ENCODE measurements at regions not wholly inside any gene's neighbourhood (a gene's known extent, or its start where the extent isn't known, plus 50 kb on each side); places are given as distances from the start of the nearest gene placed in this dataset.
"Not testable (repeated sequence)": the region's sequence is repeated elsewhere in the genome, so short reads cannot be mapped to it uniquely, and the experiment has no call there.

- DNase-seq = no peak
These were observed 897.2 kb downstream of the DIAPH3 start for GRCh38 chr13:59266478-59267063.

- no peak for DNase-seq
These were observed 894.3 kb downstream of the DIAPH3 start for GRCh38 chr13:59269476-59269875.

- no peak for DNase-seq
These were observed 893.4 kb downstream of the DIAPH3 start for GRCh38 chr13:59270327-59270726.

- no peak for DNase-seq
These were observed 888.6 kb downstream of the DIAPH3 start for GRCh38 chr13:59274958-59275727.

- DNase-seq = no peak
These were observed 887.3 kb downstream of the DIAPH3 start for GRCh38 chr13:59276436-59276835.

DNA sequence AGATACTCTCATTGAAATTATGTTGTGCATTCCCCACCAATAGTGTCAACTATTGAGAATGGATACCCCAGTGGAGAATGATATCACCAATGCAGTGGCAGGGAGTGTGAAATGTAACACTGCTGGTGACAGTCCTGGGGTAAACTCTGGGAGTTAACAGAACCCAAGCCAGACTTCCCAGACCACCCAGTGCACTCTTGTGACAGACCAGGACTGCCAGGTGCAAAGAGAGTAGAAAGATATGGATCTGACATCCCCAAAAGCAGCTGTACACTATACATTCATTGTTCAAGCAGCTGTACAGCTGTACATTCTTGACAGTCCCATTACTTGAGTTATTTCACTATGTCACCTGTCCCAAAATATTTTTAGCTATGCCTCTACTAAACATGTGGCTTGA, 886.6 kb downstream of the DIAPH3 start:
- DNase-seq = no peak

DNA sequence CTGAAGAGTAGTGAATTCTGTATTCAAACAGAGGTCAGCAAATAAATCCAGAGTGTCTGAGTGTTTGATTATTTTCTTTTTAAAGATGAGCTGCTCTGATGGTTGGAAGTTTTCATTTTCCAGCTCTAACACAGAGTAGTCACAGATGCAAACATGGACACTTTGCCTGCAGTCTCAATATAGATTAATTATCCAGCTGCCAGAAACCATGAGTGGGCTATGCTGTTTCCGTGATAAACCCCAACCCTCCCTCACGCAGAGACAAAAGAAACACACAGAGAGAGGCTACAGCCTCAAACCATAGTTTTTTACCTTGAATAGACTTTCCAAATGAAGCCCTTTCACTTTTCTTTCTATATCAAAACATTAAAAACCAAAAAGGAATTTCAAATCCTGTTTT, 884.7 kb downstream of the DIAPH3 start:
- no peak for DNase-seq

GRCh38 chr13:59279576-59279975, 884.2 kb downstream of the DIAPH3 start:
- DNase-seq = no peak

- DNase-seq = no peak
These were observed 883.4 kb downstream of the DIAPH3 start for GRCh38 chr13:59280297-59280696.

DNA sequence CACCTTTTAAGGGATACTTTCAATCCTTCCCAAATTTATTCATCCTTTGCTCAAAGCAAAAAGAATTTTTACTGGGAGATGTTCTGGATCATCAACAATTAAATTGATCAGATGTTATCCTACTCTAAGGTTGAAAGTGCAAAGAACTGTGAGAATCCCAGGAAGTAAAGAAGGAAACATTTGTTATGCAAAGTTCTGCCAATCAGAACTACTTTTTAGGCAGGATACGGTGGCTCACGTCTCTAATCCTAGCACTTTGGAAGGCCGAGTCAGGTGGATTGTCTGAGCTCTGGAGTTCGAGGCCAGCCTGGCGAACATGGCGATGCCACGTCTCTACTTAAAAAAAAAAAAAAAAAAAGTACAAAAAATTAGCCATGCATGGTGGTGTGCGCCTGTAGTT, 882.3 kb downstream of the DIAPH3 start:
- no peak for DNase-seq

DNA sequence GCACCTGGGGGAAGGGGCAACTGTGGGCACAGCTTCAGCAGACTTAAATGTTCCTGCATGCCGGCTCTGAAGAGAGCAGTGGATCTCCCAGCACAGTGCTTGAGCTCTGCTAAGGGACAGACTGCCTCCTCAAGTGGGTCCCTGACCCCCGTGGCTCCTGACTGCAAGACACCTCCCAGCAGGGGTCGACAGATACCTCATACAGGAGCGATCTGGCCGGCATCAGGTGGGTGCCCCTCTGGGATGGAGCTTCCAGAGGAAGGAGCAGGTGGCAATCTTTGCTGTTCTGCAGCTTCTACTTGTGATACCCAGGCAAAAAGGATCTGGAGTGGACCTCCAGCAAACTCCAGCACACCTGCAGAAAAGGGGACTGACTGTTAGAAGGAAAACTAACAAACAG, 871.5 kb downstream of the DIAPH3 start:
- not testable (repeated sequence) for DNase-seq

- no peak for DNase-seq
These were observed 864.1 kb downstream of the DIAPH3 start for GRCh38 chr13:59299584-59299983.

GRCh38 chr13:59300355-59301173, 863.2 kb downstream of the DIAPH3 start:
- no peak for DNase-seq

DNA sequence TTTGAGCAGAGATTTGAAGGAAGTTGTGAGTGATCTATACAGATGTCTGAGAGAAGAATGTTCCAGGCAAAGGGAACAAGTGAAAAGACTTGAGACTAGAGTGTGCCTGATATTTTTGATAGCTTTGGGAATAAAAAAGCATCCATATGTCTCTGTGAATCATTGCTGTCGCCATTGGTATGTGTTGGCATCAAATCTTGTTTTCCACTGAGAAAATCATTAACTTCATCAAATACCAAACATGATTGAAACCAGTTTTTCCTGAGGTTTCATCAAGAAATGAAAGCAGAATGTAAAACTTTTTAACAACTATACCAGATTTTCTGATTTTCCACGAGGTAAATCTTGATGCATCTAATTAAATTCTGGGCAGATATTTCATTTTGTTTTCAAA, 862.6 kb downstream of the DIAPH3 start:
- DNase-seq = no peak

DNA sequence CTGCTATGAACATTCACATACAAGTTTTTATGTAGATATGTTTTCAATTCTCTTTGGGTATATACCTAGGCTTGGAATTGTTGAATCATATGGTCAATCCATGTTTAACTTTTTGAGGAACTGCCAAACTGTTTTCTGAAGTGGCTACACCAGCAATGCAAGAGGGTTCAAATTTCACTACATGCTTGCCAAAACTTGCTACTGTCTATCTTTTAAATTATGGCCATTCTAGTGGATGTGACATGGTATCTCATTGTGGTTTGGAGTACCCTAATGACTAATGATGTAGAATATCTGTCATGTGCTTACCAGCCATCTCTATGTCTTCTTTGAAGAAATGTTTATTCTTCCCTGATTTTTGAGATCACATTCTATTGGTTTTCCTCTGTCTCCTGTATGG, 860.3 kb downstream of the DIAPH3 start:
- DNase-seq = no peak

DNA sequence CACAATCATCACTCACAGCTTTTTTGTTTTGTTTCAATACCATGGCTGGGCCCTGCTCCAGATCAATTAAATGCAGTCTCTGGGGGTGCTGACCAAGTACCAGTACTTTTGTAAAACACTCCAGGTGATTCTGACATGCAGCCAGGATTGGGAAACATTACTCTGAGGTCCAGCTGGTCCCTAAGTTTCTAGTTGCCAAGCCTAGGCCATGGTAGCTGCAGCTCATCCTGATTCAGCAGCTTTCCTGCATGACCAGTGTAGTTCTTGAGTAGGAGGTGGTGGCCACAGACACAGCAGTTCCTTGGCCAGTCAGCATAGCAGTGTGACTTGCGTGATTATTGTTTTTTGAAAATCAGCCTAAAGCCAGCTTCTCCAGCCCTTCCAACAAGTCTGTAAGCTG, 859.1 kb downstream of the DIAPH3 start:
- no peak for DNase-seq

GRCh38 chr13:59305896-59306295, 857.8 kb downstream of the DIAPH3 start:
- no peak for DNase-seq

DNA sequence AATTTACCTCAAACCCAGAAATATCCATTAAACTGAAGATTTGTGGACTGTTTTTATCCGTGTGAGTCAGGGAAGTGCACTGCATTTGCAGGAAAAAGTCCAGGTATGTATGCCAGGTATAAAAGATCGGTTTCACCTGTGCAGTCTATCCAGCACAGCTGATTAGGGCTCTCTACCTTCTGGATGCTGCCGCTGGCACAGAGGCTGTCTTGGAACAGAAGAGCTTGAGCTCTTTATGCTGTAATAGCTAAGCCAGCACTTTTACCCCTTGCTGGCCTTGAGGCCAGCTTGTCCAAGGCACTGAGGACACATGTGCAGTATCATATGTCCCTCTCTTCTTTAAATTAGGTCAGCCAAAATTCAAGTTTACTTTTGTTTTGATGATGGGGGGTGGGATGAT, 851.0 kb downstream of the DIAPH3 start:
- no peak for DNase-seq

DNA sequence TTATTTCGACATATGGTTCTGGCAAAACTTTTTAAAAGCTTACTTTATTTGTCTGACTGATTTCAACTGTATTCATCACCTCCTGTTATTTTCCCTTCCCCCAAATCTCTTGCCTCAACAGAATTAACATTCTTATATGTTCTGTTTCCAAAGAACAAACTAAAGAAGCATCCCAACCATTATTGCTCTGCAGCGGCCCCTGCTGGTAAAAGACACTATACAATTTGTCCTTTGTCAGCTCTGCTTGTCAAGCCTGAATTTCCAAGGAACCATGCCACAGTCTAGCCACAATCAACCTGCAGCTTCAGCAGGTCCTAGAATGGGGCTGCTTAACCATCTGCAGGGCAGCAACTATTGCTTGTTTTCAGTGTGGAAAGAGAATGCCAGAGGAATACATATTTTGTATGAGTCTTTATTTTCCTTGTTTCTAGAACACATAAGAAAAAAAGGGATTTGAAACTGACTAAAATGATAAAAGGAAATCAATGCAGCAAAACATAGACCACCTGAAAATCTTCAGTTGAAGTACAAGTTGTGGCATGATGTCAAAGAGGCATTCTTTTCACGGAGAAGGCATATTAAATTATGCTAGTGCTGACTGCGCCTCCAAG, 845.3 kb downstream of the DIAPH3 start:
- DNase-seq = peak; percentile 86

- no peak for DNase-seq
These were observed 844.5 kb downstream of the DIAPH3 start for GRCh38 chr13:59319276-59319675.

DNA sequence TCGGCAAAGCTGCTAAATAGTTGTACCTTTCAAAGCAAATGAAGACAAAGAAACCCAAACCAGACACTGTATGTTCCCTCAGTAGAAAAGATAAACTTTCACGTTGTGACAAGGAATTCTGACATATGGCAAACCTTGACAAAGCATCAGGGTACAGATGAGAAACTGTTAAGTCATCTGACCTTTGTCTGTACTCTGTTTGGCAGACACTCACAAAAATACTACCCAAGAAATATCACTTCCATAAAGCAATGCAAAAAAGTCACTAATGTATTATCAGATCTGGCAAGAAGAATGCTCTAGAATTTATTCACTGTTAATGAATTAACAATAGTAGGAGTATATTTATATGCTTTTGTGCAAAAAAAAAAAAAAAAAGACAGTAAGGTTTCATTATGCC, 843.7 kb downstream of the DIAPH3 start:
- no peak for DNase-seq

- DNase-seq = not testable (repeated sequence)
These were observed 839.3 kb downstream of the DIAPH3 start for GRCh38 chr13:59324401-59324800.

DNA sequence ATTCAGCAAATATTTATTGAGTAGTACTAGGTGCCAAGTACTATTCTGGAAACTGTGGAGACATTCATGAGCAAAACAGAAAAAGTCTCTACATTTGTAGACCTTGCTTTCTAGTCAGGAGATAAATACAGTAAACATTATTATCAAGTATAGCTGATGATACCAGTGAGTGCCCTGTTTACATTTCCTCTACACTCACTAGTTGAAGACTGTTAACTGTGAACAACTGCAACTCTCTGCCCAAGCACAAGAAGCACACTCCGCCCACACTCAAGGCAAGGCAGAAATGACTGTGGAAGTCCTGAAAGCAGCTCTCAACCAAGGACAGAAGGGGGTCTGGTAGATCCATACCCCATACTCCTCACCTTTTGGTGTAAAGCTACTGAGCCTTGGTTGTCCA, 837.0 kb downstream of the DIAPH3 start:
- DNase-seq = no peak

GRCh38 chr13:59330764-59331163, 833.0 kb downstream of the DIAPH3 start:
- DNase-seq = no peak

Measured in right forelimb (tissue), 1 donor.